Testis (tissue), 2 donors: ENCODE measurements at regions not wholly inside any gene's neighbourhood (a gene's known extent, or its start where the extent isn't known, plus 50 kb on each side); places are given as distances from the start of the nearest gene placed in this dataset.
A peak's percentile ranks its signal among the peaks of the same experiment; 100 is the strongest.

Experiments
- DNase-seq: peaks from one replicate; pipeline ENCODE4 v3.0.0-alpha.2; 2019
- H3K27ac ChIP-seq, 2 donors: fragments of 200-600 bp; sonication (generic); one replicate each; pipeline ENCODE4 v1.5.1; 2019
- H3K27me3 ChIP-seq: fragments of 200-600 bp; sonication (generic); one replicate; pipeline ENCODE4 v1.5.1; 2019
- H3K36me3 ChIP-seq: fragments of 200-600 bp; sonication (generic); one replicate; pipeline ENCODE4 v1.5.1; 2017; ENCODE audit warnings: low read depth; ENCODE audit errors: missing control alignments
- H3K4me1 ChIP-seq: fragments of 200-600 bp; sonication (generic); one replicate; pipeline ENCODE4 v1.5.1; 2019
- H3K4me3 ChIP-seq, 2 donors: fragments of 200-600 bp; sonication (generic); one replicate each; pipeline ENCODE4 v1.5.1; 2017 to 2019
- H3K9me3 ChIP-seq: fragments of 200-600 bp; sonication (generic); one replicate; pipeline ENCODE4 v1.5.1; 2017
- POLR2A ChIP-seq: fragments of 450-650 bp; IDR thresholded peaks from one replicate; pipeline ENCODE4 v1.6.1; 2017; ENCODE audit warnings: antibody characterized with exemption, mild to moderate bottlenecking, moderate library complexity
- WGBS, 2 donors: methylation state at CpG; one replicate each; pipeline ENCODE4 v1.1.5; 2018; 5-methylcytosine and 5-hydroxymethylcytosine counted together
- intact Hi-C: fragments of 100-400 bp; cut with DNase I; formaldehyde crosslinking; loops from one replicate; pipeline ENCODE4 v1.15.1; 2023; ENCODE audit warnings: low total_unique reads
- TF ChIP-seq, protein P1 (sequence below), 3 experiments: fragments of 450-650 bp in 2 of 3; fragments of 200-600 bp in 1 of 3; sonication (generic) in 1 of 3; IDR thresholded peaks; one replicate each; pipeline ENCODE4 v1.5.1; 2016 to 2019; ENCODE audit warnings: antibody characterized with exemption in 3 of 3, mild to moderate bottlenecking in 2 of 3, moderate library complexity in 1 of 3

DNA sequence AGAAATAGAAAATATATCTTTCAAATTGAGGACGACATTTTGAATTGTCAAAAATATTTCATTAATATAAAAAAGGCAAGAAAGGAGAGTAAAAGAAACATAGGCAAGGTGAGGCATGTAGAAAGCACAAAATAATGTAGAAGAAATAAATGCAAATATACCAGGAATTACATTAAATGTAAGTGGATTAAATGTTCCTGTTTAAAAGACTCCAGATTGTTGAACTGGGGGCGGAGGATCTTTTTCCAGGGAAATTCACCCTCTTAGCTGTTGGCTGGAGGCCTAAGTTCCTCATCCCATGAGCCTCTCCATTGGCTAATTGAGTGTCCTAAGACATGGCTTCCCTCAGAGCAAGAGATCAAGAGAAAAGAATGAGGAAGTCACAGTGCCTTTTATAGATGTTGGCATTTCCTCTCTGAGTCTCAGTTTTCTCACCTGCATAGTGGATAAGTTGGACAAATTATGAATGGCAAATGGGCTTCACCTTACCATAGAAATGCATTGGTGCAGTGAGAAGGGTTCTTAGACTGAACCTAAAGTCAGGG is 147.4 kb upstream of the SMAD3 start:
- intact Hi-C loops, result no loop called here

DNA sequence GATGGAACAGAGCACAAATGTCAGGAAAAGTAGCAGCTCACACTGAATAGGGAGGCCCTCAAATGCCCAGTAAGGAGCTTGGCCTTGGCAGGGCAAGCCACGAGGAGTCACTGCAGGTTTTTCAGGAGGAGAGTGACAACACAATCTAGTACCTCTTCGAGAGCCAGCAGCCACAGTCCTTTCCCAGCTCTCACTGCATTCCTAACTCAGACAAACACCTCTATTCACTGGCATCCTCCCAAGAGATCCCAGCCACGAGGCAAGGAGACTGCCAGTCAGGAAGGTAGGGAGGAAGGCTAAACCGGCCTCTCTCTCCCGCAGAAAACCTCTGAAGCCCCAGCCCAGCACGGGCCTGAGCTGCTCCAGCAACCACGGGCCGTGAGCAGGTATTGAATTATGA is 146.0 kb upstream of the SMAD3 start:
- DNase-seq, result no peak
- Histone ChIP-seq H3K27me3 (no peaks in the 10 kb centered on the region), H3K4me1 (no peaks in the 10 kb centered on the region), H3K36me3 (no peaks in the 10 kb centered on the region), H3K4me3 (no peak overlapping the region), H3K9me3 (no peaks in the 10 kb centered on the region), H3K27ac (no peak overlapping the region)
- WGBS, 2 donors, result 73 to 75% methylated on average over 8 of the region's 8 CpGs
- intact Hi-C loops, result no loop called here
- no peak for TF ChIP-seq POLR2A
- TF ChIP-seq, protein P1, sequence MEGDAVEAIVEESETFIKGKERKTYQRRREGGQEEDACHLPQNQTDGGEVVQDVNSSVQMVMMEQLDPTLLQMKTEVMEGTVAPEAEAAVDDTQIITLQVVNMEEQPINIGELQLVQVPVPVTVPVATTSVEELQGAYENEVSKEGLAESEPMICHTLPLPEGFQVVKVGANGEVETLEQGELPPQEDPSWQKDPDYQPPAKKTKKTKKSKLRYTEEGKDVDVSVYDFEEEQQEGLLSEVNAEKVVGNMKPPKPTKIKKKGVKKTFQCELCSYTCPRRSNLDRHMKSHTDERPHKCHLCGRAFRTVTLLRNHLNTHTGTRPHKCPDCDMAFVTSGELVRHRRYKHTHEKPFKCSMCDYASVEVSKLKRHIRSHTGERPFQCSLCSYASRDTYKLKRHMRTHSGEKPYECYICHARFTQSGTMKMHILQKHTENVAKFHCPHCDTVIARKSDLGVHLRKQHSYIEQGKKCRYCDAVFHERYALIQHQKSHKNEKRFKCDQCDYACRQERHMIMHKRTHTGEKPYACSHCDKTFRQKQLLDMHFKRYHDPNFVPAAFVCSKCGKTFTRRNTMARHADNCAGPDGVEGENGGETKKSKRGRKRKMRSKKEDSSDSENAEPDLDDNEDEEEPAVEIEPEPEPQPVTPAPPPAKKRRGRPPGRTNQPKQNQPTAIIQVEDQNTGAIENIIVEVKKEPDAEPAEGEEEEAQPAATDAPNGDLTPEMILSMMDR (IDR thresholded peaks at IDR 0.05), result no peak

More for the DNA sequence above, 147.4 kb upstream of the SMAD3 start:
- WGBS, 2 donors, result 87 to 94% methylated on average over 2 of the region's 2 CpGs
- no peaks in the 10 kb centered on the region for H3K36me3 ChIP-seq
- no peaks in the 10 kb centered on the region for H3K4me1 ChIP-seq
- H3K9me3 ChIP-seq, result no peaks in the 10 kb centered on the region
- TF ChIP-seq, protein P1 (IDR thresholded peaks at IDR 0.05), result no peak
- no peak for TF ChIP-seq POLR2A
- no peak for DNase-seq
- H3K4me3 ChIP-seq, result no peak overlapping the region
- no peaks in the 10 kb centered on the region for H3K27me3 ChIP-seq
- no peak overlapping the region for H3K27ac ChIP-seq

DNA sequence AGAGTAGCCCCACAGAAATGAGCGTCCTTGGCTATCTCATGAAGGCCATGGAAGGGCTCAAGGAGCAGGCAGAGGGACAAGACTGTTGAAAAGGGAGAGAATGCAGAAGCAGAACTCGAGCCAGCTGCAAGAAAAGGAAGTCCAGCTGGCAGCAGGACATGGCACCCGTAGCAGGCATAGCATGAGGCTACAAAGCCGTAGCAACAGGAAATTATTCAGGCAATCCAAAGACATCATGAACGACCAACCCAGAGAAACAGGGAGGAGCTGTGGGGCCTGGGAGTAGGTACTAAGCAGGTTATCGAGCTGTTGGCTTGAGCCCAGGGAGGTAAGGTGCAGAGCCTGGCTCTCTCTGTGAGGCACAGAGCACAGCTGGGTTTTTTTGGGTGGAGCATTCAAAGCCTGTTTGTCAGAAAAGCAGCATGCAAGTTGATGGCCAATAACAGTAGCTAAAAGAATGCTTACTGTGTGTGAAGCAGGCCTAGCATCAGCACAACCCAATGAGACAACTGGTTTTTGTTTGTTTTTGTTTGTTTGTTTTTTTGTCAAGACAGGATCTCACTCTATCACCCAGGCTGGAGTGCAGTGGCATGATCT is 144.0 kb upstream of the SMAD3 start:
- WGBS, 2 donors, result 45 to 51% methylated on average over 6 of the region's 6 CpGs
- peak; percentile 26 for DNase-seq
- intact Hi-C loops, result no loop called here
- no peaks in the 10 kb centered on the region for H3K4me1 ChIP-seq
- no peak overlapping the region for H3K4me3 ChIP-seq
- H3K36me3 ChIP-seq, result no peaks in the 10 kb centered on the region
- no peaks in the 10 kb centered on the region for H3K27me3 ChIP-seq
- H3K27ac ChIP-seq, result no peak overlapping the region
- TF ChIP-seq, protein P1 (IDR thresholded peaks at IDR 0.05), result no peak
- TF ChIP-seq POLR2A, result no peak
- H3K9me3 ChIP-seq, result no peaks in the 10 kb centered on the region

DNA sequence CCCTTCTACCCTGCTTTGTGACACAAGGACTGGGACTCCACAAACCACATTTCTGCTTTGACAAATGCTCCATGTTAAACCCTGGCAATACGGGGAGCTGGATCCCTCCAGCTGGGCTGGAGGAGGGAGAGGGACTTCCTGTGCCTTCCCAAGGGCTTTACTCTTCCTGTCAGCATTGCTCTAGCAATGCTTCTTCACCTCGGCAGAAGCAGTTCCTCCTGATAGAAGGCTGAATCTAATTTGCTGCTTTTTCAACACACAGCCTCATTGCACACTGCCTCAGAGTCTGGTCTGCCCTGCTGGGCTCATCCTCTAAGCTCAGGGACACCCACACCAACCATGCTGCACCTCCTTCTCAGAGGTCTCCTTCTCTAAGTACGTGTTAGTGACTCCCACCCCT is 142.8 kb upstream of the SMAD3 start:
- WGBS, 2 donors, result 56 to 68% methylated on average over 3 of the region's 3 CpGs
- intact Hi-C loops, result no loop called here
- no peaks in the 10 kb centered on the region for H3K27me3 ChIP-seq
- TF ChIP-seq, protein P1 (IDR thresholded peaks at IDR 0.05), result no peak
- TF ChIP-seq POLR2A, result no peak
- no peaks in the 10 kb centered on the region for H3K36me3 ChIP-seq
- no peak for DNase-seq
- no peaks in the 10 kb centered on the region for H3K4me1 ChIP-seq
- no peak overlapping the region for H3K27ac ChIP-seq
- H3K4me3 ChIP-seq, result no peak overlapping the region
- H3K9me3 ChIP-seq, result no peaks in the 10 kb centered on the region

DNA sequence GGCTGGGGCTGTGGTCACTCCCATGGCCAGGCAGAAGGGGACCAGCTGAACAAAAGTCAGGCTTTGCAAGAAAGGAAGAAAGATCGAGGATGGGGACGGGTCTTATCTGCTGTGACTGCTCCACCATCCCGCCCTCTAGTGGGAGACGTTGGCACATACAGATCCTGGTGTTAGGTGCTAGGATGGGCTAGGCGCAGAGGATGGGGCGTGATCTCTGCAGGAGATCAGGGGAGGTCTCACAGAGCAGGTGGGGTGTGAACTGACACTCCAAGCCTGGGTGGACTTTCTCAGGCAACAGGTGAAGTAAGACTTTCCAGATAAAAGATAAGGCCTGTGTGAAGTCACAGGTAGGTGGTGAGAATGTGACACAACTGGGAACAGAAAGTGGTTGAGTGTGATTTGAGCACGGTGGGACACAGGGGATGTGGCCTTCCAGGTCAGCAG is 141.9 kb upstream of the SMAD3 start:
- H3K9me3 ChIP-seq, result no peaks in the 10 kb centered on the region
- H3K27ac ChIP-seq, result no peak overlapping the region
- no peaks in the 10 kb centered on the region for H3K36me3 ChIP-seq
- H3K4me3 ChIP-seq, result no peak overlapping the region
- peak; percentile 36 for DNase-seq
- H3K27me3 ChIP-seq, result no peaks in the 10 kb centered on the region
- H3K4me1 ChIP-seq, result no peaks in the 10 kb centered on the region
- WGBS, 2 donors, result 61 to 66% methylated on average over 7 of the region's 7 CpGs
- intact Hi-C loops, result no loop called here
- no peak for TF ChIP-seq POLR2A
- TF ChIP-seq, protein P1 (IDR thresholded peaks at IDR 0.05), result peak in 1 of 3 experiments; percentile 29
